Heart left ventricle (tissue), 16 donors: ENCODE measurements at regions not wholly inside any gene's neighbourhood (a gene's known extent, or its start where the extent isn't known, plus 50 kb on each side); places are given as distances from the start of the nearest gene placed in this dataset.

Source experiments
- ATAC-seq, 4 donors: fragments of 200-7000 bp; cut with Tn5 transposase; one replicate each; pipeline ENCODE4 v1.9.1; 2020 to 2022; ENCODE audit warnings: moderate library complexity in 4 of 4, mild to moderate bottlenecking in 3 of 4, moderate number of reproducible peaks in 1 of 4
- DNase-seq, 5 donors: peaks; one replicate each; pipeline ENCODE4 v3.0.0-alpha.2; 2020
- H3K27ac ChIP-seq, 12 donors: fragments of 200-600 bp; sonication (generic) in 4 of 12; one replicate each; pipeline versions ENCODE4 v1.5.0 to v1.8.0; 2016 to 2022; ENCODE audit warnings: mild to moderate bottlenecking in 2 of 12
- H3K27me3 ChIP-seq, 9 donors: fragments of 200-600 bp; sonication (generic) in 2 of 9; one replicate each; pipeline versions ENCODE4 v1.5.1 to v1.8.0; 2016 to 2022; ENCODE audit warnings: mild to moderate bottlenecking in 3 of 9
- H3K36me3 ChIP-seq, 9 donors: fragments of 200-600 bp; sonication (generic) in 2 of 9; one replicate each; pipeline versions ENCODE4 v1.5.0 to v1.8.0; 2018 to 2022; ENCODE audit warnings: mild to moderate bottlenecking in 2 of 9
- H3K4me1 ChIP-seq, 12 donors: fragments of 200-600 bp; sonication (generic) in 4 of 12; one replicate each; pipeline versions ENCODE4 v1.5.0 to v1.8.0; 2016 to 2022; ENCODE audit warnings: mild to moderate bottlenecking in 3 of 12
- H3K4me3 ChIP-seq, 12 donors: fragments of 200-600 bp; sonication (generic) in 4 of 12; one replicate each; pipeline versions ENCODE4 v1.5.0 to v1.8.0; 2017 to 2022; ENCODE audit warnings: mild to moderate bottlenecking in 9 of 12, moderate library complexity in 4 of 12
- H3K9me3 ChIP-seq, 12 donors: fragments of 200-600 bp; sonication (generic) in 4 of 12; one replicate each; pipeline versions ENCODE4 v1.5.0 to v1.8.0; 2016 to 2022; ENCODE audit warnings: mild to moderate bottlenecking in 1 of 12
- POLR2A ChIP-seq, 2 donors: fragments of 450-650 bp; IDR thresholded peaks; one replicate each; pipeline ENCODE4 v1.6.1; 2017; ENCODE audit warnings: antibody characterized with exemption in 2 of 2, mild to moderate bottlenecking in 2 of 2, moderate library complexity in 2 of 2
- WGBS, 4 donors: extraction: QIAGEN DNeasy Blood & Tissue Kit in 2 of 4; methylation state at CpG; one replicate each; pipeline versions ENCODE4 v1.1.5 to v1.1.7; 2013 to 2018; 5-methylcytosine and 5-hydroxymethylcytosine counted together
- intact Hi-C, 10 donors: fragments of 100-400 bp; cut with DNase I; formaldehyde crosslinking; loops; one replicate each; pipeline versions ENCODE4 v1.11.1 to v1.14.2; 2022
- TF ChIP-seq, protein P1 (sequence below), 12 donors: fragments of 200-600 bp; sonication (generic) in 4 of 12; IDR thresholded peaks; one replicate each; pipeline versions ENCODE4 v1.5.0 to v1.8.0; 2018 to 2022; ENCODE audit warnings: antibody characterized with exemption in 12 of 12, mild to moderate bottlenecking in 5 of 12
- donor health status: ischemic (EF 13 %, LVEDD 7.1; RV severe dilation, severe dysfunction).
- donor health status: healthy with polysubstance abuse.
- donor health status: DM: no; HTN: yes; CAD: no.
- donor health status: DM: no; HTN: no; CAD: no.
- donor health status: ischemic (EF 25% LVEDD 6.9; RV normal size, moderate dysfunction).
- donor health status: ischemic (EF 25% LVEDD 5.7; RV mildly dilated, moderate dysfunction).
- donor health status: healthy.
- donor health status: DM: yes; HTN: yes; CAD: no.
- donor health status: ischemic (EF 35%, LVEDD 5.7; RV mildly dilated, moderate dysfunction).
- donor health status: nonischemic (EF 11% LVEDD 7.7; RV severe dilation, severe dysfunction).
- donor health status: DM: yes; HTN: yes; CAD: no.
- donor health status: PGD.
- donor health status: ischemic (EF 29% LVEDD 5.4; RV normal size, mild dysfunction).
- donor health status: nonischemic (EF 23%, LVEDD 6.1; RV moderate dilation, normal function).

DNA sequence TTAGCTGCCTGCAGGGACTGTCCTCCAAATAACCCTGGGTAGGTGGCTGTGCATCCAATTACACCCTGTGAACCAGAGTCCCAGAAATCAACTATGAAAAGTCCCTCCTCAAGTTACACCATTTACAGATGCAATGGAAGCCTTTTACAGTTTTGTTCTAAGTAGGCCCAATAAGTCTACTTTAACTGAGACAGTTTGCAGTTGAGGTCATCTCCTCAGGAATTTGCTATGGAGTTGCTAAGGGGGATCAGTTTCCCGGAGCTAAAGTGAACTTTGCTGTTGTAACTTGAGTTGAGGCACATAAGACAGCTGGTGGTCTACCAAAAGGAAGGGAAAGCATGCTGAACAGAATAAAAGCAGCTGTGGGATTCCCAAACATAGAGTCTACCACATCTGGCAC lies 121.6 kb upstream of the STK26 start:
- ATAC-seq (no peak), DNase-seq (no peak)
- Histone ChIP-seq H3K9me3 (no peaks in the 10 kb centered on the region), H3K27me3 (peaks cover 0 to 76% (median 0%) of the 10 kb centered on the region in 9 donors), H3K4me3 (no peak overlapping the region), H3K27ac (no peak overlapping the region), H3K36me3 (no peaks in the 10 kb centered on the region), H3K4me1 (no peaks in the 10 kb centered on the region)
- intact Hi-C loops: no loop called here
- no peak for TF ChIP-seq POLR2A (IDR thresholded peaks at IDR 0.05)
- TF ChIP-seq, protein P1, sequence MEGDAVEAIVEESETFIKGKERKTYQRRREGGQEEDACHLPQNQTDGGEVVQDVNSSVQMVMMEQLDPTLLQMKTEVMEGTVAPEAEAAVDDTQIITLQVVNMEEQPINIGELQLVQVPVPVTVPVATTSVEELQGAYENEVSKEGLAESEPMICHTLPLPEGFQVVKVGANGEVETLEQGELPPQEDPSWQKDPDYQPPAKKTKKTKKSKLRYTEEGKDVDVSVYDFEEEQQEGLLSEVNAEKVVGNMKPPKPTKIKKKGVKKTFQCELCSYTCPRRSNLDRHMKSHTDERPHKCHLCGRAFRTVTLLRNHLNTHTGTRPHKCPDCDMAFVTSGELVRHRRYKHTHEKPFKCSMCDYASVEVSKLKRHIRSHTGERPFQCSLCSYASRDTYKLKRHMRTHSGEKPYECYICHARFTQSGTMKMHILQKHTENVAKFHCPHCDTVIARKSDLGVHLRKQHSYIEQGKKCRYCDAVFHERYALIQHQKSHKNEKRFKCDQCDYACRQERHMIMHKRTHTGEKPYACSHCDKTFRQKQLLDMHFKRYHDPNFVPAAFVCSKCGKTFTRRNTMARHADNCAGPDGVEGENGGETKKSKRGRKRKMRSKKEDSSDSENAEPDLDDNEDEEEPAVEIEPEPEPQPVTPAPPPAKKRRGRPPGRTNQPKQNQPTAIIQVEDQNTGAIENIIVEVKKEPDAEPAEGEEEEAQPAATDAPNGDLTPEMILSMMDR (IDR thresholded peaks at IDR 0.05): no peak
- 58 to 65% (median 63%) methylated on average over 1 of the region's 1 CpG for WGBS, 4 donors

DNA sequence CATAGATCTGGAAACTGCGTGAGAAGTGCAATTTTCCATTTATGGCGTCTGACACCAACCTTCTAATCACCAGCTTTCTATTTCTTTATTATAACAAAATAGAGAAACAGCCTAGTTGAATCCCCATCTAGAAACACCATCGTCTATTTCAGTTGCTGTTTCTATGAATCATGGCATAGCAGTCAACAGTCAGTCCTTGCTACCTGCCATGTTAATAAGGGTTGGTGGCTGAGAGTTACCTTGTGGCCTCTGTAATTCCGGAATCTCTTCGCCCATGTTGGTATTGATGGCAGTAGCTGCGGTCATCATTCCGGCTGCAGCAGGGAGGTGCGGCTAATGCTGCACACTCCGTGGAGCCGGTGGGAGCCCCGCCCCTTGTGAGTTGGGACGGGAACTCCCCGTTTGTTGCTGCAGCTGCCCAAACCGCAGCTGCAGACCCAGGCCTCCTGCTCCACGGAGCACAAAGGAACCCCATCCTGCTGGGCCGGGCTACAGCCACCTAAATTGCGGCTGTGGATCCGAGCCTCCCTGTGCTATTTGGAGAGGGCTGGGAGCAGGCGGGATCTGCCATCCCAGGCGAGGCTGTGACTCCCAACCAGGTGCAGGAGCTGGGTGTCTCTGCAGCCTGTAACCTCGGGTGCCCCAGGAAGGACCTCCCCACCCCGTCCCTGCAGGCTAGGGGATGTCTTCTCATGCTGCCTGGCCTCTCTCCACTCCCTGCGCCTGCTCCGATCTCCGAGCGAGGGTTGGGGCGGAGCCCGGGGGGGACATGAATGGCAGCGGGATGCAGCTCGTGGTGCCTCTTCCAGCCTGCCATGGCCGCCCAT lies 115.4 kb upstream of the STK26 start:
- no peak overlapping the region for H3K4me3 ChIP-seq
- H3K9me3 ChIP-seq: no peaks in the 10 kb centered on the region
- no peak overlapping the region for H3K27ac ChIP-seq
- peaks cover 0 to 50% (median 0%) of the 10 kb centered on the region in 9 donors for H3K27me3 ChIP-seq
- DNase-seq (peak in 1 of 5 donors; percentile 31), ATAC-seq (no peak)
- H3K36me3 ChIP-seq: no peaks in the 10 kb centered on the region
- 79 to 91% (median 87%) methylated on average over 17 to 31 of the region's 31 CpGs for WGBS, 4 donors
- TF ChIP-seq, protein P1 (IDR thresholded peaks at IDR 0.05): no peak
- TF ChIP-seq POLR2A (IDR thresholded peaks at IDR 0.05): no peak
- H3K4me1 ChIP-seq: no peaks in the 10 kb centered on the region
- intact Hi-C loops: no loop called here

DNA sequence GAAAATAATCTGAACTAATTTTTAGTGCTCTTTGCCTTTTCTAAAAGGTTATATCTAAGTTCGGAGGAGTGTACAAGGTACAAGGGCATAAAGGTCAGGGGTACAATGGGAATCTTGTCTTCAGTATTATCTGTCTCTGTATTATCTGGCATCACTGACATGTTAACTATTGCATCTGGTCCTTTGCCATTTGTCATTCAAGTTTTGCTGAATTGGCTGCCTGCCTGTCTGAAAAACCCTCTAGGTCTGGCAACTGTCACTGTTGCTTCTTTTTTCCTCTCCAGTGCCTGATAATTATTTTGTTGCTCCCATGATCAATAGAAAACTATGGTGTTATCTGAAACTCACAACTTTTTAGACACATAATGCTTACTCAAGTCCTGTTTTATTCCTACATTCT lies 112.5 kb upstream of the STK26 start:
- WGBS, 4 donors: 12 to 58% (median 32%) methylated on average over 1 of the region's 1 CpG
- no peak for ATAC-seq
- H3K9me3 ChIP-seq: peaks cover 0 to 3% (median 0%) of the 10 kb centered on the region in 12 donors
- H3K27ac ChIP-seq: no peak overlapping the region
- TF ChIP-seq POLR2A (IDR thresholded peaks at IDR 0.05): no peak
- TF ChIP-seq, protein P1 (IDR thresholded peaks at IDR 0.05): no peak
- H3K36me3 ChIP-seq: no peaks in the 10 kb centered on the region
- DNase-seq: no peak
- peaks cover 0 to 40% (median 0%) of the 10 kb centered on the region in 9 donors for H3K27me3 ChIP-seq
- H3K4me3 ChIP-seq: no peak overlapping the region
- intact Hi-C loops: no loop called here
- H3K4me1 ChIP-seq: no peaks in the 10 kb centered on the region

DNA sequence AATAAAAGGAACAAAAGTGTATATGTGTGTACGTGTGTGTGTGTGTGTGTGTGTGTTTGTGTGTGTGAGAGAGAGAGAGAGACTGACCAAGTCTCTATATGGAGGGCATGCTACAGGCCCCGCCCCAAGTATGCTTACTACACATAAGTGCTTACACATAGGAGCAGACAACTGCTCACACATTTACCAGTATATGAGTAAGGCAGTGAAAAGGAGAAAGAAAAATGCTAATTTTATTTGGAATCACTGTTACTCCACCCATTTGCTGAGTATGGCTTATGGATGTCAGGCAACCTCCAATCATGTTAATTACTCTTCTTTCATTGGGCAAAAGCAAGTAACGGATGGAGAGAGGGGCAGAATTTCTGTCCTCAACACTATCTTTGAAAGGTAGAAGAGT lies 107.6 kb upstream of the STK26 start:
- Histone ChIP-seq H3K4me1 (no peaks in the 10 kb centered on the region), H3K27me3 (peaks cover 0 to 52% (median 0%) of the 10 kb centered on the region in 9 donors), H3K36me3 (no peaks in the 10 kb centered on the region), H3K9me3 (peaks cover 0 to 3% (median 0%) of the 10 kb centered on the region in 12 donors), H3K4me3 (no peak overlapping the region), H3K27ac (no peak overlapping the region)
- TF ChIP-seq, protein P1 (IDR thresholded peaks at IDR 0.05): no peak
- no peak for TF ChIP-seq POLR2A (IDR thresholded peaks at IDR 0.05)
- 60 to 82% (median 74%) methylated on average over 3 of the region's 3 CpGs for WGBS, 4 donors
- ATAC-seq (no peak), DNase-seq (no peak)
- intact Hi-C loops: no loop called here
